ENCODE measurements at regions not wholly inside any gene's neighbourhood (a gene's known extent, or its start where the extent isn't known, plus 50 kb on each side); places are given as distances from the start of the nearest gene placed in this dataset.
"Not testable (repeated sequence)": the region's sequence is repeated elsewhere in the genome, so short reads cannot be mapped to it uniquely, and the experiment has no call there.

DNA sequence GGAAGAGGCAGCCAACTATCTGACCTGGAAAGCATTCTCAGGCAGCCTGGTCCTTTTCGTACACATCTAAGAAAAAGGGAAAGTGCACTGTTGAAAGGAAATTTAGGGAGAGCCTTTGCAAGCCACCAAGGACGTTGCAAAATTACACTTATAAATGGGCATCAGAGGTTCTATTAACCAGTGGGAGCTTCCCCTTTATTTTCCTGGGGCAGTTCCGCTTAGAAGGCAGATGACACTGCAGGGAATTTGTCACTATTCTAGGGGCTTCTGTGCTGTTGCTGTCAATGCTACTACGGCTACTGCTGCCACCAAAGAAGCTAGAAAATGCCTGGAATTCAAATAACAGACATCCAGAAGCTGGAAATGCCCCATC is 79.6 kb upstream of the AUTS2 start:
- no peak for DNase-seq

- no peak for DNase-seq
Observed at GRCh38 chr7:69526570-69526969, 71.7 kb upstream of the AUTS2 start.

- no peak for DNase-seq
Observed at GRCh38 chr7:69527706-69528105, 70.6 kb upstream of the AUTS2 start.

GRCh38 chr7:69531050-69531449 is 67.2 kb upstream of the AUTS2 start:
- DNase-seq, result no peak

DNA sequence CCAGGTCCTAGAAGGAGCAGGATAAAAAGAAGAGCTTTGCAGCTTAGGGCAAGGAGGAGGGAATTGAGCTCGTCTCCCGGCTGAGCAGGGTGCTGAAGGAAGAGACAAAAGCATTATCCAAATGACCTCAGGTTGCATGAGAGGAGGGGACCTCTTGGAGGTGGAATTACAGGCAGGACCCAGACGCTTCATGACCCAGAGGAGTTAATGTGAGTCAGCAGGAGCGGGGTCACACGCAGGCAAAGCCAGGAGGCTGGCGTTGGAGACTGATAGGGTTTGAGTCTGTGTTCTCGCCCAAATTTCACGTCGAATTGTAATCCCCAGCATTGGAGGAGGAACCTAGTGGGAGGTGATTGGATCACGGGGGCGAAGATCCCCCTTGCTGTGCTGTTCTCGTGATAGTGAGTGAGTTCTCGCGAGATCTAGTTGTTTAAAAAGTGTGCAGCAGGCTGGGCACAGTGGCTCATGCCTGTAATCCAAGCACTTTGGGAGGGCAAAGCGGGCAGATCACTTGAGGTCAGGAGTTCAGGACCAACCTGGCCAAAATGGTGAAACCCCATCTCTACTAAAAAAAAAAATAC is 63.7 kb upstream of the AUTS2 start:
- no peak for DNase-seq

DNA sequence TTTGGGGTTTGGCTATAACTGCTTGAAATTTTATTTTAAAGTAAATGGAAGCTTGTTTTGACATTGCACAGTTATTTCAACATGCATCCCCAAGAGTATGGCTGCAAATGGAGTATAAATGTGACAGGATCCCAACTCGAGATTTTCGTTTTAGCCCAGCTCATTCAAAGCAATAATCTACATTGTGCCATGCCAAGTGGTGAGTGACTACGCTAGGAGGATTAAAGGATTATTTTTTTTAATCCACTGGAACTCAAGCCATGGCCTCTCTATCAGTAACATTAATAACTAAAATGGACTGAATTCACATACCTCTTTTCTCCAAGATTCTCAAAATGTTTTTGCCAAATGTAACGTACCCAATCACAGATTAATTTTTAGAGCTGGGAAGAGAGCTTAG is 60.6 kb upstream of the AUTS2 start:
- no peak for DNase-seq

DNA sequence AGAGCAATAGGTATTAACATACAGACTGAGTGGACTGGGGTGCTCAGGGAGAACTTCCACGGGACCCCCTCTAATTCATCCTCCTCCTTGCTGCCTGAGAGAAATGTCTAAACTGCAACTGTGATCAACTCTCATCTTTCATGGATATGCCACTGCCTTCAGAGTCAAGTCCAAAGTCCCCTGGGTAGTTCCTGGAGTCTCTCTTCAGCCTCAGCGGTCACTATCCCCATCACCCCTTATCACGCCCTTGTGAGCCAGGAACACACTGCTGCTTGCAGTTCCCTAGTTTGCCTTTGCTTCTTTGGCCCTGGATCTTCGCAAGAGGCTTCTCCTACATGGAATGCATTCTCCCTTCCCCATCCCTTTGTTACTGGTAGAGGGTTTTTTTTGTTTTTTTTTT is 58.7 kb upstream of the AUTS2 start:
- no peak for DNase-seq

GRCh38 chr7:69540287-69540686 is 58.0 kb upstream of the AUTS2 start:
- DNase-seq, result no peak

GRCh38 chr7:69541779-69542432 is 56.4 kb upstream of the AUTS2 start:
- DNase-seq, result not testable (repeated sequence)

DNA sequence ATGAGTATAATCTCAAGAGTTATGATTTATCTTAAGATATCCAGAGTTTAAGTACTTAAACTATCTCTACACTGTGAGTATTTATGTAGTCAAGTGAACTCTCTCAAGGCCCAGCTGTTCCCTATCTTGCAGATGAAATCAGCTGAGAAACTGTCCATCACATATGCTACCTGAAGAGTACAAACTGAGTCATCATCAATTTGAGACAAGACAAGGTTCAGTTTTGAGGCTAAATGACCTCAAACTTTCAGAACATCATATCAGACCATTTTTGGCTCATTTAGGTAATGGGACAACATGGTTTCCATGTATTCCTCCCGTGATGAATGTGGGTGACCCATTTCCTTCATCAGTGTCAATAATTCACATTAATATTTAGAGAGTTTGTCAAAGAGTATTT is 53.1 kb upstream of the AUTS2 start:
- DNase-seq, result no peak
